GM18858 (cell line): ENCODE measurements at regions not wholly inside any gene's neighbourhood (a gene's known extent, or its start where the extent isn't known, plus 50 kb on each side); places are given as distances from the start of the nearest gene placed in this dataset.
"Not testable (repeated sequence)": the region's sequence is repeated elsewhere in the genome, so short reads cannot be mapped to it uniquely, and the experiment has no call there.

Source experiments
- ATAC-seq: cut with Tn5 transposase; IDR thresholded peaks from one replicate; pipeline ENCODE4 v1.9.1; 2021; ENCODE audit not compliant: unreplicated experiment

GRCh38 chr3:152891678-152892077, 56.7 kb downstream of the P2RY1 start:
- no peak for ATAC-seq

GRCh38 chr3:152892446-152892845, 57.5 kb downstream of the P2RY1 start:
- ATAC-seq: no peak

- ATAC-seq: no peak
Observed at GRCh38 chr3:152893647-152894046, 58.7 kb downstream of the P2RY1 start.

- ATAC-seq: no peak
Observed at GRCh38 chr3:152899306-152899705, 64.4 kb downstream of the P2RY1 start.

- ATAC-seq: no peak
Observed at GRCh38 chr3:152902141-152902669, 67.3 kb downstream of the P2RY1 start.

GRCh38 chr3:152905631-152906030, 70.7 kb downstream of the P2RY1 start:
- ATAC-seq: no peak

GRCh38 chr3:152909180-152909883, 74.4 kb downstream of the P2RY1 start:
- ATAC-seq: no peak

GRCh38 chr3:152910211-152910610, 75.3 kb downstream of the P2RY1 start:
- no peak for ATAC-seq

GRCh38 chr3:152910966-152911365, 76.0 kb downstream of the P2RY1 start:
- ATAC-seq: no peak

GRCh38 chr3:152914743-152915142, 79.8 kb downstream of the P2RY1 start:
- not testable (repeated sequence) for ATAC-seq

- ATAC-seq: no peak
Observed at GRCh38 chr3:152915695-152916094, 80.8 kb downstream of the P2RY1 start.

GRCh38 chr3:152916753-152917279, 81.9 kb downstream of the P2RY1 start:
- ATAC-seq: no peak

GRCh38 chr3:152921351-152921750, 86.4 kb downstream of the P2RY1 start:
- no peak for ATAC-seq

GRCh38 chr3:152922554-152922953, 87.6 kb downstream of the P2RY1 start:
- no peak for ATAC-seq

GRCh38 chr3:152927131-152927530, 92.2 kb downstream of the P2RY1 start:
- no peak for ATAC-seq

- ATAC-seq: no peak
Observed at GRCh38 chr3:152930516-152930915, 95.6 kb downstream of the P2RY1 start.

- ATAC-seq: no peak
Observed at GRCh38 chr3:152937234-152937633, 102.3 kb downstream of the P2RY1 start.

- ATAC-seq: no peak
Observed at GRCh38 chr3:152938974-152939636, 104.2 kb downstream of the P2RY1 start.

GRCh38 chr3:152941859-152942258, 106.9 kb downstream of the P2RY1 start:
- ATAC-seq: no peak

- no peak for ATAC-seq
Observed at GRCh38 chr3:152942366-152942765, 107.4 kb downstream of the P2RY1 start.

- ATAC-seq: no peak
Observed at GRCh38 chr3:152943645-152944044, 108.7 kb downstream of the P2RY1 start.

- ATAC-seq: no peak
Observed at GRCh38 chr3:152944671-152945070, 109.7 kb downstream of the P2RY1 start.
